WI38 (cell line): ENCODE measurements at regions not wholly inside any gene's neighbourhood (a gene's known extent, or its start where the extent isn't known, plus 50 kb on each side); places are given as distances from the start of the nearest gene placed in this dataset.
"Not testable (repeated sequence)": the region's sequence is repeated elsewhere in the genome, so short reads cannot be mapped to it uniquely, and the experiment has no call there.

Experiments used
- H3K4me3 ChIP-seq: 2 replicates; pipeline ENCODE4 v1.5.1; 2011; ENCODE audit warnings: low read depth, mild to moderate bottlenecking, control low read depth, low read length
- CTCF ChIP-seq: IDR thresholded peaks from 2 replicates; pipeline ENCODE4 v1.5.1; 2012; ENCODE audit warnings: low read depth, mild to moderate bottlenecking, control low read depth, low read length

GRCh38 chr11:12600829-12601228, 73.4 kb upstream of the TEAD1 start:
- no peak overlapping the region for H3K4me3 ChIP-seq
- TF ChIP-seq CTCF, result no peak

GRCh38 chr11:12602421-12602820, 71.8 kb upstream of the TEAD1 start:
- no peak overlapping the region for H3K4me3 ChIP-seq
- no peak for TF ChIP-seq CTCF

- no peak for TF ChIP-seq CTCF
- H3K4me3 ChIP-seq, result no peak overlapping the region
These were observed 70.8 kb upstream of the TEAD1 start for GRCh38 chr11:12603143-12604088.

- H3K4me3 ChIP-seq, result no peak overlapping the region
- no peak for TF ChIP-seq CTCF
These were observed 69.6 kb upstream of the TEAD1 start for GRCh38 chr11:12604557-12605153.

- H3K4me3 ChIP-seq, result no peak overlapping the region
- no peak for TF ChIP-seq CTCF
These were observed 67.6 kb upstream of the TEAD1 start for GRCh38 chr11:12606597-12606996.

GRCh38 chr11:12608678-12609077, 65.5 kb upstream of the TEAD1 start:
- H3K4me3 ChIP-seq, result not testable (repeated sequence)

- TF ChIP-seq CTCF, result no peak
- H3K4me3 ChIP-seq, result no peak overlapping the region
These were observed 62.9 kb upstream of the TEAD1 start for GRCh38 chr11:12611352-12611751.
